Omental fat pad (tissue), 3 donors: ENCODE measurements at regions not wholly inside any gene's neighbourhood (a gene's known extent, or its start where the extent isn't known, plus 50 kb on each side); places are given as distances from the start of the nearest gene placed in this dataset.

Experiments used
- ATAC-seq: fragments of 150-250 bp; one replicate; pipeline ENCODE4 v1.9.1; 2016; ENCODE audit warnings: mild to moderate bottlenecking, moderate library complexity; ENCODE audit not compliant: low FRiP score
- DNase-seq: peaks from one replicate; pipeline ENCODE4 v3.0.0-alpha.2; 2019; ENCODE audit warnings: low spot score
- CTCF ChIP-seq, 3 donors: fragments of 450-650 bp; IDR thresholded peaks; one replicate each; pipeline ENCODE4 v1.5.1; 2016 to 2017; ENCODE audit warnings: antibody characterized with exemption in 3 of 3, mild to moderate bottlenecking in 3 of 3, moderate library complexity in 2 of 3

- ATAC-seq: no peak
- no peak for TF ChIP-seq CTCF (IDR thresholded peaks at IDR 0.05)
- no peak for DNase-seq
Measured at GRCh38 chrX:45632506-45632905, 431.8 kb upstream of the DIPK2B start.

- ATAC-seq (no peak), DNase-seq (no peak)
- no peak for TF ChIP-seq CTCF (IDR thresholded peaks at IDR 0.05)
Measured at GRCh38 chrX:45630078-45630477, 429.4 kb upstream of the DIPK2B start.

- DNase-seq (no peak), ATAC-seq (no peak)
- no peak for TF ChIP-seq CTCF (IDR thresholded peaks at IDR 0.05)
Measured at GRCh38 chrX:45628041-45628440, 427.4 kb upstream of the DIPK2B start.

- ATAC-seq (no peak), DNase-seq (no peak)
- no peak for TF ChIP-seq CTCF (IDR thresholded peaks at IDR 0.05)
Measured at GRCh38 chrX:45623266-45623665, 422.6 kb upstream of the DIPK2B start.

GRCh38 chrX:45622538-45622937 is 421.9 kb upstream of the DIPK2B start:
- no peak for TF ChIP-seq CTCF (IDR thresholded peaks at IDR 0.05)
- no peak for ATAC-seq
- DNase-seq: no peak

GRCh38 chrX:45622042-45622423 is 421.4 kb upstream of the DIPK2B start:
- no peak for ATAC-seq
- no peak for TF ChIP-seq CTCF (IDR thresholded peaks at IDR 0.05)

GRCh38 chrX:45621376-45622041 is 420.8 kb upstream of the DIPK2B start:
- DNase-seq: no peak
- TF ChIP-seq CTCF (IDR thresholded peaks at IDR 0.05): no peak
- ATAC-seq: no peak

More at GRCh38 chrX:45622042-45622423, 421.4 kb upstream of the DIPK2B start:
- no peak for DNase-seq
